ENCODE measurements at regions not wholly inside any gene's neighbourhood (a gene's known extent, or its start where the extent isn't known, plus 50 kb on each side); places are given as distances from the start of the nearest gene placed in this dataset.

- Histone ChIP-seq H3K14ac (ENCODE audit: low read length) (no peak overlapping the region), H3K4me1 (ENCODE audit: control insufficient read depth in 1 of 2, insufficient read depth in 2 of 2, low read length in 2 of 2) (peaks cover 0 to 2% of the 10 kb centered on the region in 2 experiments), H3K79me2 (ENCODE audit: control insufficient read depth, insufficient read depth, low read length, poor library complexity) (no peaks in the 10 kb centered on the region), H3K18ac (ENCODE audit: low read length) (no peak overlapping the region), H3K79me1 (ENCODE audit: low read length) (no peaks in the 10 kb centered on the region), H2BK5ac (ENCODE audit: low read depth, low read length, poor library complexity) (no peak overlapping the region), H3K4ac (ENCODE audit: low read depth, low read length) (no peak overlapping the region), H3K9me3 (ENCODE audit: insufficient read depth, low read depth, low read length) (no peaks in the 10 kb centered on the region), H3K9ac (ENCODE audit: low read length) (no peak overlapping the region), H4K12ac (ENCODE audit: low read depth, low read length) (no peak overlapping the region), H3K27me3 (ENCODE audit: insufficient read depth, low read length) (no peaks in the 10 kb centered on the region), H4K8ac (ENCODE audit: low read depth, low read length) (no peak overlapping the region), H4K91ac (ENCODE audit: low read depth, low read length) (no peak overlapping the region), H3K4me3 (ENCODE audit: low read depth, low read length) (no peak overlapping the region), H2AK5ac (ENCODE audit: low read length) (no peak overlapping the region), H3K27ac (ENCODE audit: low read depth, low read length) (no peak overlapping the region), H3K4me2 (ENCODE audit: low read length) (peak overlapping the region; percentile 19), H3K23ac (ENCODE audit: low read length) (peak overlapping the region; percentile 74), H3K36me3 (ENCODE audit: control insufficient read depth in 1 of 2, insufficient read depth in 2 of 2, low read length in 2 of 2) (no peaks in the 10 kb centered on the region), H2BK12ac (ENCODE audit: low read length) (no peak overlapping the region), H2AFZ (ENCODE audit: insufficient read depth, low read length, poor library complexity) (no peak overlapping the region), H2BK120ac (ENCODE audit: insufficient read depth, low read length, poor library complexity) (no peak overlapping the region)
- WGBS (ENCODE audit: extremely low coverage, insufficient coverage, insufficient read length) = no CpG with 5 or more reads among the region's 3 CpGs
- no peak for DNase-seq
Observed at GRCh38 chr12:43104494-43104893, 447.5 kb downstream of the ADAMTS20 start.

- Histone ChIP-seq H4K91ac (ENCODE audit: low read depth, low read length) (no peak overlapping the region), H2BK120ac (ENCODE audit: insufficient read depth, low read length, poor library complexity) (no peak overlapping the region), H3K79me2 (ENCODE audit: control insufficient read depth, insufficient read depth, low read length, poor library complexity) (no peaks in the 10 kb centered on the region), H4K12ac (ENCODE audit: low read depth, low read length) (no peak overlapping the region), H3K27ac (ENCODE audit: low read depth, low read length) (no peak overlapping the region), H3K23ac (ENCODE audit: low read length) (no peak overlapping the region), H3K18ac (ENCODE audit: low read length) (no peak overlapping the region), H3K79me1 (ENCODE audit: low read length) (no peaks in the 10 kb centered on the region), H4K8ac (ENCODE audit: low read depth, low read length) (no peak overlapping the region), H3K9me3 (ENCODE audit: insufficient read depth, low read depth, low read length) (no peaks in the 10 kb centered on the region), H3K4ac (ENCODE audit: low read depth, low read length) (no peak overlapping the region), H2BK5ac (ENCODE audit: low read depth, low read length, poor library complexity) (no peak overlapping the region), H3K4me1 (ENCODE audit: control insufficient read depth in 1 of 2, insufficient read depth in 2 of 2, low read length in 2 of 2) (peaks cover 0 to 2% of the 10 kb centered on the region in 2 experiments), H3K4me2 (ENCODE audit: low read length) (no peak overlapping the region), H2AFZ (ENCODE audit: insufficient read depth, low read length, poor library complexity) (no peak overlapping the region), H3K4me3 (ENCODE audit: low read depth, low read length) (no peak overlapping the region), H3K14ac (ENCODE audit: low read length) (no peak overlapping the region), H3K36me3 (ENCODE audit: control insufficient read depth in 1 of 2, insufficient read depth in 2 of 2, low read length in 2 of 2) (no peaks in the 10 kb centered on the region), H3K27me3 (ENCODE audit: insufficient read depth, low read length) (no peaks in the 10 kb centered on the region), H3K9ac (ENCODE audit: low read length) (no peak overlapping the region), H2AK5ac (ENCODE audit: low read length) (no peak overlapping the region), H2BK12ac (ENCODE audit: low read length) (no peak overlapping the region)
- no peak for DNase-seq
- no CpG with 5 or more reads among the region's 1 CpG for WGBS (ENCODE audit: extremely low coverage, insufficient coverage, insufficient read length)
Observed at GRCh38 chr12:43103866-43104265, 448.1 kb downstream of the ADAMTS20 start.

- H2AFZ ChIP-seq (ENCODE audit: insufficient read depth, low read length, poor library complexity) = no peak overlapping the region
- no peaks in the 10 kb centered on the region for H3K36me3 ChIP-seq (ENCODE audit: control insufficient read depth in 1 of 2, insufficient read depth in 2 of 2, low read length in 2 of 2)
- H3K27ac ChIP-seq (ENCODE audit: low read depth, low read length) = no peak overlapping the region
- no peaks in the 10 kb centered on the region for H3K27me3 ChIP-seq (ENCODE audit: insufficient read depth, low read length)
- no peak overlapping the region for H3K4me2 ChIP-seq (ENCODE audit: low read length)
- no peak overlapping the region for H2BK5ac ChIP-seq (ENCODE audit: low read depth, low read length, poor library complexity)
- WGBS (ENCODE audit: extremely low coverage, insufficient coverage, insufficient read length) = no CpG with 5 or more reads among the region's 4 CpGs
- H3K4me3 ChIP-seq (ENCODE audit: low read depth, low read length) = no peak overlapping the region
- H3K18ac ChIP-seq (ENCODE audit: low read length) = no peak overlapping the region
- no peak overlapping the region for H3K23ac ChIP-seq (ENCODE audit: low read length)
- no peaks in the 10 kb centered on the region for H3K9me3 ChIP-seq (ENCODE audit: insufficient read depth, low read depth, low read length)
- H3K14ac ChIP-seq (ENCODE audit: low read length) = no peak overlapping the region
- H3K79me2 ChIP-seq (ENCODE audit: control insufficient read depth, insufficient read depth, low read length, poor library complexity) = no peaks in the 10 kb centered on the region
- no peak overlapping the region for H3K9ac ChIP-seq (ENCODE audit: low read length)
- H4K12ac ChIP-seq (ENCODE audit: low read depth, low read length) = no peak overlapping the region
- no peak overlapping the region for H2BK120ac ChIP-seq (ENCODE audit: insufficient read depth, low read length, poor library complexity)
- H2BK12ac ChIP-seq (ENCODE audit: low read length) = no peak overlapping the region
- H3K4me1 ChIP-seq (ENCODE audit: control insufficient read depth in 1 of 2, insufficient read depth in 2 of 2, low read length in 2 of 2) = peaks cover 0 to 2% of the 10 kb centered on the region in 2 experiments
- no peak overlapping the region for H3K4ac ChIP-seq (ENCODE audit: low read depth, low read length)
- no peak overlapping the region for H2AK5ac ChIP-seq (ENCODE audit: low read length)
- DNase-seq = peak; percentile 2 to 21
- H4K91ac ChIP-seq (ENCODE audit: low read depth, low read length) = no peak overlapping the region
- H4K8ac ChIP-seq (ENCODE audit: low read depth, low read length) = no peak overlapping the region
- no peaks in the 10 kb centered on the region for H3K79me1 ChIP-seq (ENCODE audit: low read length)
Observed at GRCh38 chr12:43102546-43103264, 449.3 kb downstream of the ADAMTS20 start.

GRCh38 chr12:43100231-43100630, 451.8 kb downstream of the ADAMTS20 start:
- Histone ChIP-seq H2AK5ac (ENCODE audit: low read length) (no peak overlapping the region), H3K27ac (ENCODE audit: low read depth, low read length) (no peak overlapping the region), H3K18ac (ENCODE audit: low read length) (no peak overlapping the region), H4K91ac (ENCODE audit: low read depth, low read length) (no peak overlapping the region), H3K4me3 (ENCODE audit: low read depth, low read length) (no peak overlapping the region), H3K9ac (ENCODE audit: low read length) (no peak overlapping the region), H4K8ac (ENCODE audit: low read depth, low read length) (no peak overlapping the region), H3K79me2 (ENCODE audit: control insufficient read depth, insufficient read depth, low read length, poor library complexity) (no peaks in the 10 kb centered on the region), H3K27me3 (ENCODE audit: insufficient read depth, low read length) (no peaks in the 10 kb centered on the region), H2AFZ (ENCODE audit: insufficient read depth, low read length, poor library complexity) (no peak overlapping the region), H4K12ac (ENCODE audit: low read depth, low read length) (no peak overlapping the region), H3K36me3 (ENCODE audit: control insufficient read depth in 1 of 2, insufficient read depth in 2 of 2, low read length in 2 of 2) (no peaks in the 10 kb centered on the region), H3K4me1 (ENCODE audit: control insufficient read depth in 1 of 2, insufficient read depth in 2 of 2, low read length in 2 of 2) (peaks cover 0 to 2% of the 10 kb centered on the region in 2 experiments), H3K4ac (ENCODE audit: low read depth, low read length) (no peak overlapping the region), H3K79me1 (ENCODE audit: low read length) (no peaks in the 10 kb centered on the region), H2BK5ac (ENCODE audit: low read depth, low read length, poor library complexity) (no peak overlapping the region), H3K23ac (ENCODE audit: low read length) (no peak overlapping the region), H2BK12ac (ENCODE audit: low read length) (no peak overlapping the region), H2BK120ac (ENCODE audit: insufficient read depth, low read length, poor library complexity) (no peak overlapping the region), H3K9me3 (ENCODE audit: insufficient read depth, low read depth, low read length) (no peaks in the 10 kb centered on the region), H3K14ac (ENCODE audit: low read length) (no peak overlapping the region), H3K4me2 (ENCODE audit: low read length) (no peak overlapping the region)
- no peak for DNase-seq
- WGBS (ENCODE audit: extremely low coverage, insufficient coverage, insufficient read length) = no CpG with 5 or more reads among the region's 1 CpG

All from trophoblast cell (in vitro differentiated cells and primary cell).